Osteocyte (in vitro differentiated cells): ENCODE measurements at regions not wholly inside any gene's neighbourhood (a gene's known extent, or its start where the extent isn't known, plus 50 kb on each side); places are given as distances from the start of the nearest gene placed in this dataset.

ENCODE experiments used
- DNase-seq: peaks from one replicate; pipeline ENCODE4 v3.0.0; 2021; ENCODE audit warnings: mixed read lengths; ENCODE audit not compliant: unreplicated experiment; ENCODE audit errors: extremely low spot score
- H3K27ac Mint-ChIP-seq: one replicate; pipeline ENCODE4 v1.8.0; 2021; ENCODE audit warnings: mild to moderate bottlenecking, mixed read lengths; ENCODE audit not compliant: unreplicated experiment
- H3K27me3 Mint-ChIP-seq: one replicate; pipeline ENCODE4 v1.8.0; 2021; ENCODE audit warnings: mixed read lengths; ENCODE audit not compliant: unreplicated experiment
- H3K36me3 Mint-ChIP-seq: one replicate; pipeline ENCODE4 v1.8.0; 2021; ENCODE audit warnings: mixed read lengths; ENCODE audit not compliant: unreplicated experiment
- H3K4me1 Mint-ChIP-seq: one replicate; pipeline ENCODE4 v1.8.0; 2021; ENCODE audit warnings: mixed read lengths; ENCODE audit not compliant: unreplicated experiment
- H3K4me3 Mint-ChIP-seq: one replicate; pipeline ENCODE4 v1.8.0; 2021; ENCODE audit warnings: mild to moderate bottlenecking, moderate library complexity, mixed read lengths; ENCODE audit not compliant: unreplicated experiment
- H3K9me3 Mint-ChIP-seq: one replicate; pipeline ENCODE4 v1.8.0; 2021; ENCODE audit warnings: mixed read lengths; ENCODE audit not compliant: unreplicated experiment
- TF ChIP-seq, protein P1 (sequence below): fragments of 200-600 bp; sonication (generic); IDR thresholded peaks from 2 replicates; pipeline ENCODE4 v1.5.0; 2021; ENCODE audit warnings: antibody characterized with exemption, mild to moderate bottlenecking, moderate library complexity

- Mint-ChIP-seq H3K27me3 (peaks cover 89% of the 10 kb centered on the region), H3K4me1 (peaks cover 6% of the 10 kb centered on the region), H3K27ac (no peak overlapping the region), H3K36me3 (no peaks in the 10 kb centered on the region), H3K4me3 (no peak overlapping the region), H3K9me3 (no peaks in the 10 kb centered on the region)
- TF ChIP-seq, protein P1, sequence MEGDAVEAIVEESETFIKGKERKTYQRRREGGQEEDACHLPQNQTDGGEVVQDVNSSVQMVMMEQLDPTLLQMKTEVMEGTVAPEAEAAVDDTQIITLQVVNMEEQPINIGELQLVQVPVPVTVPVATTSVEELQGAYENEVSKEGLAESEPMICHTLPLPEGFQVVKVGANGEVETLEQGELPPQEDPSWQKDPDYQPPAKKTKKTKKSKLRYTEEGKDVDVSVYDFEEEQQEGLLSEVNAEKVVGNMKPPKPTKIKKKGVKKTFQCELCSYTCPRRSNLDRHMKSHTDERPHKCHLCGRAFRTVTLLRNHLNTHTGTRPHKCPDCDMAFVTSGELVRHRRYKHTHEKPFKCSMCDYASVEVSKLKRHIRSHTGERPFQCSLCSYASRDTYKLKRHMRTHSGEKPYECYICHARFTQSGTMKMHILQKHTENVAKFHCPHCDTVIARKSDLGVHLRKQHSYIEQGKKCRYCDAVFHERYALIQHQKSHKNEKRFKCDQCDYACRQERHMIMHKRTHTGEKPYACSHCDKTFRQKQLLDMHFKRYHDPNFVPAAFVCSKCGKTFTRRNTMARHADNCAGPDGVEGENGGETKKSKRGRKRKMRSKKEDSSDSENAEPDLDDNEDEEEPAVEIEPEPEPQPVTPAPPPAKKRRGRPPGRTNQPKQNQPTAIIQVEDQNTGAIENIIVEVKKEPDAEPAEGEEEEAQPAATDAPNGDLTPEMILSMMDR: no peak
- no peak for DNase-seq
Observed at GRCh38 chr15:89413877-89414276, 79.3 kb upstream of the POLG start.

GRCh38 chr15:89412905-89413411 lies 78.3 kb upstream of the POLG start:
- Mint-ChIP-seq H3K36me3 (no peaks in the 10 kb centered on the region), H3K27ac (no peak overlapping the region), H3K4me3 (no peak overlapping the region), H3K4me1 (peaks cover 14% of the 10 kb centered on the region), H3K9me3 (no peaks in the 10 kb centered on the region), H3K27me3 (peaks cover 91% of the 10 kb centered on the region)
- TF ChIP-seq, protein P1: no peak
- DNase-seq: no peak

- TF ChIP-seq, protein P1: no peak
- H3K9me3 Mint-ChIP-seq: no peaks in the 10 kb centered on the region
- H3K4me1 Mint-ChIP-seq: peaks cover 31% of the 10 kb centered on the region
- H3K36me3 Mint-ChIP-seq: no peaks in the 10 kb centered on the region
- H3K27me3 Mint-ChIP-seq: peaks cover 95% of the 10 kb centered on the region
- no peak overlapping the region for H3K27ac Mint-ChIP-seq
- H3K4me3 Mint-ChIP-seq: no peak overlapping the region
- DNase-seq: no peak
Observed at GRCh38 chr15:89410039-89410435, 75.4 kb upstream of the POLG start.

GRCh38 chr15:89409184-89410038 lies 74.8 kb upstream of the POLG start:
- H3K4me3 Mint-ChIP-seq: peak overlapping the region; percentile 74
- peaks cover 97% of the 10 kb centered on the region for H3K27me3 Mint-ChIP-seq
- TF ChIP-seq, protein P1: no peak
- H3K36me3 Mint-ChIP-seq: no peaks in the 10 kb centered on the region
- no peak overlapping the region for H3K27ac Mint-ChIP-seq
- H3K4me1 Mint-ChIP-seq: peaks cover 31% of the 10 kb centered on the region
- no peak for DNase-seq
- H3K9me3 Mint-ChIP-seq: no peaks in the 10 kb centered on the region

- Mint-ChIP-seq H3K27me3 (peaks cover 96% of the 10 kb centered on the region), H3K36me3 (no peaks in the 10 kb centered on the region), H3K4me1 (peaks cover 31% of the 10 kb centered on the region), H3K4me3 (peak overlapping the region; percentile 74), H3K9me3 (no peaks in the 10 kb centered on the region), H3K27ac (no peak overlapping the region)
- TF ChIP-seq, protein P1: no peak
- DNase-seq: no peak
Observed at GRCh38 chr15:89408372-89409183, 74.0 kb upstream of the POLG start.
